GM19455 (cell line): ENCODE measurements at regions not wholly inside any gene's neighbourhood (a gene's known extent, or its start where the extent isn't known, plus 50 kb on each side); places are given as distances from the start of the nearest gene placed in this dataset.

Source experiments
- ATAC-seq: cut with Tn5 transposase; IDR thresholded peaks from one replicate; pipeline ENCODE4 v1.9.1; 2021; ENCODE audit not compliant: unreplicated experiment

DNA sequence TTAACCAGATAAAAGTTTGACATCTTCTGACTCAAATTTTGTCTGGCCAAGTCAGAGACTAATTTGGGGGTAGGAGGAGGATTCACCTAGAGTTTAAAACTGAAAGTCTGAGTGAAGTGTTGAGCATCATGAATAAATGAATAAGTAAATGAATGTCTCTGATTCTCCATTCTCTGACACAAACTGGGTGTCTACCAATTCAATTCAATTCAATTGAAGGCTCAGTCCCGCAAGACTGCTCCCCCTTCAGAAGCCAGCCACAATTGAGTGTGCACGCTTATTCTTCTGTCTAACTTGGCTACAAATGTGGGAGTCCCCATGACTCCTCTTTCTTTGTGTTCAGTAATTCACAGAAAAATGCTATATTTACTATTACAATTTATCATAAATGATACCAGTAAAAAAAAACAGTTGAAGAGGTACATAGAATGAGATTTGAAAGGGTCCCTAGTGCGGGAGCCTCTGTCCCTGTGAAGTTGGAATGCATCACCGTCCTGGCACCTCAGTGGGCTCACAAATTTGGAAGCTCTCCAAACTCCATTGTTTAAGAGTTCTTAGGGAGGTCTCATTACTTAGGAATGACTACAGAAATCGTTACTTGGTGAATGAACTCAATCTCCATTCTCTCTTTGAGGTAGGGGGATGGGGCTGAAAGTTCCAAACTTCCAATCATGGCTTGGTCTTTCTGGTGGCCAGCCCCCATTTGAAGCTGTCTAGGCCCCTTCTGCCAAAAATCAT is 243.7 kb upstream of the PHYHIPL start:
- ATAC-seq, result no peak

DNA sequence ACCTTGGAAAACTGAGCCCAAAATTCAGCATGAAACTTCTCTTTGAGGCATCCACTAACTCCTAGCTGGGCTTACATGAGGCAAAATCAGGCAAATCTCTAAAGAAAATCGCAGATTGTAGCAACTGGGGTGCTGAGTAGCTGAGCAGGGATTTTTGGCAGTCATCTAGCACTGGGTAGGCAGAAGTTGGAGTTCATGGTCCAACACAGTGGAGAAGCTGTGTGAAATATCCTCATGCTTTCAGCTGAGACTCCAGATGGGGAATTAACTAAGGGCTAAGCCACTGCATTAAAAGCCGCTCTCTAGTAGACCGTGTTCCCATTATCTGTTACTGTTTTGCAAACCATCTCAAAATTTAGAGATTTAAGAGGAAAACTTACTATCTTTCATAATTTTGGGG is 240.1 kb upstream of the PHYHIPL start:
- no peak for ATAC-seq

DNA sequence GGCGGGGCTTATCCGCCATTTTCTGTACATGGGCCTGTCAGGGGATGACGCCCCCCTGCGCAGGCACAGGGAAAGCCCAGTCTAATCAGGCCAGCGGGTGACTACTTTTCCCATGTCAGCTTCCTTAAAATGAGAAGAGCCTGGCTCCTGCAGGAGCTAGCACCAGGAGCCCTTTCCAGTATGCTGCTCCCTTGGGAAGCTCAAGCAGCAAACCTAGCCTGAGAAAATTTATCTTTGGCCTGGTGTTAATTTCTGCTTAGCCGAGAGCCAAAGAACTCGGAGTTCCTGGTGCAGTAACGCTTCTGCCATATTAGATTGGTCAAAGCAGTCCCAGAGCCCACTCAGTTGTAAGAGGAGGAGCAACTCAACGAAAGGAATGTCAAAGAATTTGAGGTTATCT is 239.0 kb upstream of the PHYHIPL start:
- ATAC-seq, result no peak

DNA sequence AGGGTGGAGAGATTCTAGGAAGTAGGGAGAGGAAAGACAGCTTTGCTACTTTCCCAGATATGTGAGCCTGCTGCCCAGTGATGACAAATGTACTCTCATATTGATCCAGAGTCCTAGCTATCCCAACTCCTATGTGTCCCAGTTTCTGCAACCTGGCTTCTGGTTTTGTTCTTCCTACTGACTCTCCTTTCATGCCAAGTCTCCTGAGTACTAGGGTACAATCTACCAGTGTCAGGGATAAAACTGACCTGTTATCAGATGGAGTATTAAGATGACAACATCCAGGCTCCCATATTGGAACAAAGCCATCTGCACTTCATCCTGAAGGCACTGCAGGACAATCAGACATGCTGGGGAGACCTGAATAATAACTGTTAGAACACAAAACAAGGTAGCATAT is 233.7 kb upstream of the PHYHIPL start:
- no peak for ATAC-seq

DNA sequence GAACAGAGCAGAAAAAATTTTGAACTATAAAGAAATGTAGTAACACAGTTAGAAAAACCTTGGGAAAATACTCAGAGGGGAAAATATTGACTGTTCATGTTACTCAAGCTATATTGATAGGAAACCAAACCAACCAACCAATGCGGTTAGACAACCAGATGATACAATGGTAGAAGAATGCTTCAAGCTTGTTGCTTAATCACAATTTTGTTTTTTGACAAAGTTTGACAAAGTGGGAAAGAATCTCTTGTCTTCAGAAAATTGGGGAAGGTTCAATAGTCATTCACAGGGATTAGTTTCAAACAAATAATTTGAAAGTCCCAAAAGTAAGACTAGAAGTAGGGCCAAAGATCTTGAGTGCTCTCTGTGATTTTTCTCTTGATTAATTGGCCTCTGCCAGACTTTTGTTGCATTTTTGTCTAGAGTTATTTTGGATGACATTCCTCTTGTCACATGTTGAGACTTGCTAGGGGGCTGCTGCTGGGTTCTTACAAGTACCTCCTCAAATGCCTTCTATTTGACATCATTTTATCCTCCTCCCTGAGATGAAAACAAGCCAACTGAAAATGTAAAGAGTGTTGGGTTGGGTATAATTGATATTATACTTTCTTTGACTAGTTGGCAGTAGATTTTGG is 233.1 kb upstream of the PHYHIPL start:
- ATAC-seq, result no peak

DNA sequence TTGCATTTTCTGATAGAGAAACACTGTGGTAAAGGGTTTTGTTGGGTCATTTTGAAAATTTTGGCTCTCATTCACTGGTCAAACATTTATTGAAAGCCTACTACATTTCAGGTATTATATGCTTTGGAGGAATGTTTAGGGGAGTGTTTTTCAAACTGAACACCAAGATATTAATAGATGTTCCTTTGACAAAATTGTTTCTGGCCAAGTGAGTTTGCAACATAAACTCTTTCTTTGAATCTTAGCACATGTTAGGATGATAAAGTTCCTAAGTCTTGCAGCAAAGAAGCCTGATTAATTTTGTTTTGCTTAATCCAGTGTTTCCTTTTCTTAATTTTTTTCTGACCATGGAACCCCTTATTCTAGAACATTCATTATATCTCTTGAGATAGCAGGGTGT is 232.5 kb upstream of the PHYHIPL start:
- ATAC-seq, result no peak

DNA sequence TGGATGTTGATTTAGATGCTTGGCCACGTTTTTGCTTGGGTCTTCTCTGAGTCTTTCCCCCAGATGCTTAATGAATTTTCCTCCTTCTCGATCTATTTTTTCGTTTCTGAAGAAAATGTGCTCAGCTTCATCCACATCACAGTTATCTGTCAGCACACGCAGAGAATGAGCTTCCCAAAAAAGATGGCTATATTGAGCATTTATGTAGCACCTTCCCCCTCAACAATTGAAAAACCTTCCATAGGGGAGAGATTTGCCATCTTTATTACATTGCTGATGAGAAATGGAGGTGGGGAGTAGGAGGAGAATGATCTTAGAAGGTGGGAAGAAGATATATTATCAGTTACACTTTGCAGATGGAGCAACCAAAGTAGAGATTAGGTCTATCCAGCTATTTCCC is 228.1 kb upstream of the PHYHIPL start:
- ATAC-seq, result no peak

DNA sequence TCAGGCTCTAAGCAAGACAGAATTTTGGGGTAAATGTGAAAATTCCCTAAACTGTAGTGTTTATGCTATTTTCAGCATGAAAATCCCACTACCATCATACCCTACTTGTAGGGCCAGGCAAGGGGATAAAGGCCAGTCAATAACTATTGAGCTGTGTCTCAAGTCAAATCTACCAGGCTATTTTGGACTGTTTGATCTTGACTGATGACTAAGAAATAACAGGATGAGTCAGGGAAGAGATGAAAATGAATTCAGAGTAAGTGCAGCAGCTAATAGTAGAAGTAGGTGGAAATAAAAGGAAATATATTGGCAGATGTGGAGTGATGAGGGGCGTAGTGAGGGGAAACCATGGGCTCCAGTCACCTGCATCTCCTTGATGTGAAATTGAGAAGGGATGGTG is 225.8 kb upstream of the PHYHIPL start:
- ATAC-seq, result no peak

DNA sequence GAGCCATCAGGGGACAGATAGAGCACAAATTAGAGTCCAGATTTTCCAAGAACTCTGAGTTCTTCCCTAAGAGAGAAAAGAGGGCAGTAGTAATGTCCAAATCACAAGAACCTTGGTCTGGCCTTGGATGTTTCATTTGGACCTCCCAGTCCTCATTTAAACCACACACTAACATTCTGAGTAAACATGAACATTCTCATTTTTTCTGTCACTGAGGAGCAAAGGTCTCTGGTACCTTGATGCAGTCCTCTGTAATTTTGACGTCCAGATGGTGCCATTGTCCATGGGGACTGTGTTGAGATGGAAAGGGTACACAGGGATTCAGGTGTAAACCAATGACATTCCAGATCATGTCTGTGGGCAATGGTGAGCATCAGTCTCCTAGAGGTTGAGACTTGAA is 225.4 kb upstream of the PHYHIPL start:
- no peak for ATAC-seq

DNA sequence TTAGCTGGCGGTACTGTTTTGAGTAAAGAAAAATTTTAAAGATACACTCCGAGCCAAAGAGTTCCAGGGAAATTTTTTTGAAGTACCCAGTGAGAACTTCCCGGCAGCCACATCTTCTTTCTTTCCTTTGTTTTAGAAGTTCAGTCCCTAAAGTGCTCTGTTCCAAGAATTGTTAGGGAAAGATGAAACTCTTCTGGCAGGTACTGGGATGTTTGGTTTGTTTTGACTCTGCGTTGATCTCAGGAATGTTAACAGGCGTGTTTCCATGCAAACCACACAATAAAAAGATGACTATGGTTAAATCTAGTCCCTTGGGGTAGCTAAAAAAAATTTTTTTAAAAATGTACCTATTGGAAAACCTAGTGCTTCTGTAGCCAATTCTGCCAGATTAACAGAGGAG is 224.7 kb upstream of the PHYHIPL start:
- ATAC-seq, result no peak

DNA sequence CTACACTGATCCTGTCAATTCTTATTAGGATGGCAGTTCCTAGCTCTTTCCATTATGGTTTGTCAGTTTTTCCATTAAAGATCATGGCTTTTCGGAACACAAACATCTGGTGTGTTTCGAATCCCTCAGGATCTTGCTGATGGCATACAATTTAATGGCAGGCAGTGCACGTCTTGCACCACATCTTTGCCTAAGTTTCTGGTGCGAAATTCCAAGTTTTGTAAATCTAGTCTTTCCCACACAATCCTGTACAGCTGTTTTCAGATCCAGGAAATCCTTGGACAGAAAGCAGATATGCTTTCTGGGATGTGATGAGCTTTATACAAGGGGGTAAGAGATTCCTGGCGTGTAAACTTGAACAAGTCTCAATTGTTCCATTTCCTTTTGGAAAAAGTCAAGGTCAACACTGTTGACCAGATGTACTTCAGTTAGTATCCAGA is 224.3 kb upstream of the PHYHIPL start:
- ATAC-seq, result no peak

DNA sequence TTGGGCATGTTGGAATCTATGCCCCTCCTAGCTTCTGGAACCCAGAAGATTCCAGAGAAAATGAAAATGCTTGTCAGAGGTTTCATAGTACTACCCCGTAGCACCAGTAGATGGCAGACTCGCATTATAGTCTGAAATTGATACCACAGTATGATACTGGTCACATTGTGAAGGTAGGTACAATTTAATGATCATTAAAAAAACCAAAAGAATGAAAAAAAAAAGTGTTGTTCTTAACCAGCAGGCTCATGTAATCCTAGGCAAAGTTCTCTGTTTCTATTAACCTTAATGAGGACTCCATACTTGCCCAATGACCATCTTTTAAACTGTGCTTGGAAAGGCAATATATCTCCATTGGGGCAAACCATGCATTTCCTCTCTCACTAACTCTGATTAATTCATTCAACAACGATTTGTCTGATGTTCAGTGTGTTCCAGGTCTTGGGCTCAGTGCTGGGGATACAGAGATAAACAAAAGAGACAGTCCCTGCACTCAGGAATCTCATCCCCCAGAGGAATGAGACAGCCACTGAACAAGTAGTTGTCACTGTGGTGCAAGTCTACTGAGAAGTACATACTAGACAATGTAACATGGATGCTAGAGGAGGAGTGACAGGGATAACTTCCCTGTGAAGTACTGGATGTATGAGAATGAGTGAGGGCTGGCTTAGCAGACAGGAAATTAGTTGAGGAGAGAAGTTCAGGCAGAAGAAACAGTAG is 223.5 kb upstream of the PHYHIPL start:
- no peak for ATAC-seq

DNA sequence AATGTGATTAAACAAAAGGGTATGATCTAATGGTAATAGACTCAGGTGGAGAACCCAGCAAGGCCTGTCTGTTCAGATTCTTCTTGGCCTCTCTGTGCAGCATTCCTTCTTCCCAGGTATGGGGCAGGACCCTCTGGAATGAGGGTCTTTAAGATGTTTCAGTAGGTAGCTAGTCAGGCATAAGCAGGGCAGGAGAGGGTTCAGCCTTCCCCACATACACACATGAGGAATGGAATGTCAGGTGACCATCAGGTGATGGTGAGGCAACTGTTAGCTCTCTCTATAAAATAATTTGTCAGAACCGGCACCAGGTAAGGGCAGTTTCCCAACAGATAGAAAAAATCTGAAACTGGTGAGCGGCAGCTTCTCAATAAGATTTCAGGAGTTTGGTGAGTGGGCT is 222.3 kb upstream of the PHYHIPL start:
- ATAC-seq, result no peak

DNA sequence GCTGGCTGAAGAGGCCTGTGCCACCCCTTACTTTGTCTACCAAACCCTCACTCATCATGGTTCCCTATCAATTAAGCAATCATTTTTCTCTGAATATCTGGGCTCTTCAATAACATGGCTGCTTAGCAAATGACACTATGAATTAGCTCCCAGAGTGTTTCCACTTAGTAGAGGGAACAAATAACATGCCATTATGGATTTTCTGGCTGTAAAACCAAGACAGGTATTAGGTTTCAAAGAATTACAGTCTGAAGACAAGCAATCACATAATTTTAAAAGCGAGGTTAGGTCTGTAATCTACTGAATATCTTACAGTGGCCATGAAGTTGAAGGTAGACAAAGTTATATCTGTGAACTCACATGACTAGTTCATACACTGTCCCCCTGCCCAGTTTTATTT is 220.8 kb upstream of the PHYHIPL start:
- no peak for ATAC-seq

DNA sequence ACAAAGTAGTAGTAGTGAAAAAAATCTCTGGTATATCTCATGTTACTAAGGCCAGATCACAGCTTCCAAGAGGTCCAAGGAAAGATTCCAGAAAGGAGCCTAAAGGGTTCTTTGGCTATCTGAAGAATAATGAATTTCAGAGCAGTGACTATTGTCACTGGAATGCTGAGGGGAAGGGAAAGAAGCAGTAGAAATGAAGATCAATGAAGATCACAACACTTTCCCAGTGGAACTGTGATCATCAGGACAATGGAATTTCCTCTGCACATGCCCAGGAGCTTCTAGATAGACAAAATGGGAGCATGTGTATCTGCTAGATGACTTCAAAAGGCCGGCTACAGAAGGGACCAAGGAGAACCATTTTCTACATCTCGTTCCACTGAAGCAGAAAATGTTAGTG is 219.5 kb upstream of the PHYHIPL start:
- no peak for ATAC-seq

DNA sequence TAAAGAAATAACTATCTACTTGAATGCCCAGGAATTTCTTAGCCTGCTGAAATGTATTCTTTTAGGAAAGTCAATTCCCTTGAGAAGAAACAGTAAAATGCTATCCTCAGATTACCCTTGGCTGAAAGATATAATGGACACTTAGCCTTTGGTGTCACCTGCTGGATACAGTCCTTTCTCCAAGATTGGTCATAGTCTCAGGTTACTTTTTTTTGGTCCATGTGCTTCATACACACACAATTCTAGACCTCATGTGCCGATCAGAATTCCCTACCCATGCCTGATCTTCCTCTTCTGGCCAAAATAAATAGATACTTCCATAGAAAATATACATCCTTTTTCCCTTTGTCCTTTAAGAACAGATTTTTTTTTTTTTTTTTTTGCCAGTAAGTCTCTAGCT is 218.9 kb upstream of the PHYHIPL start:
- ATAC-seq, result no peak

DNA sequence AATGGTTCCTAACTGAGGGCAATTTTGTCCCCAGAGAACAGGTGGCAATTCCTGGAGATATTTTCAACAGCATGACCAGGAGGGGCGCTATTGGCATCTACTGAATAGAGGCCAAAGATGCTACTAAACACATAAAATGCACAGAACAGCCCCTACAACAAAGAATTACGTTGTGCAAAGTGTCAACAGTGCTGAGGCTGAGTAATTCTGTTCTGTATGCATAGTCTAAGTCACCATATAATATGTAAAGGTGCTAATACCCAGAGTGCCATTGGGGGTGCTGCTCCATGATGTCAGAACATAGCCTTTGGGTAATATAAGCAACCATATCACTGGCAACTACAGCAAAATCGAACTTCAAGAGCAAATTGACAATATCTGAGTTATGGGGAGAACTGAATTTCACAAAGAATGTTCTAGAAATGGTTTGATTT is 213.3 kb upstream of the PHYHIPL start:
- no peak for ATAC-seq

DNA sequence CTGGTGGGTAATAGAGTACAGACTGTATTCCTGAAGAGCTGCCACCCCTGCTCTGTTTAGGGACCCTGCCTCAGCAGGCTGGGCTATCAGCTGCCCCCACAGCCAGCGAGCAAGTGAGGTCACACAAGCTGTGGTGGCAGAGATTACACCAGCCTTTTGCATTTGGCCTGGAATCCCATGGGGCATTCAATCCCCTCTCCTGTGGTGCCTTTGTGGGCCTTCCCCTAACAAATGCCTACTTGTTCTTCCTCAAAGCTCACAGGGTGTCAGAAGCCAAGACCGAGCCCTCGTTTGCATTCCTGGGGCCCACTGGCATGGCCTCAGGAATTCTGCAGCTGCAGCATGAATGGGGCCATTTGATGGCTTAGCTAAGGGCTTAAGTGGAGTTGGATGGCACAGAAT is 212.7 kb upstream of the PHYHIPL start:
- ATAC-seq, result no peak

DNA sequence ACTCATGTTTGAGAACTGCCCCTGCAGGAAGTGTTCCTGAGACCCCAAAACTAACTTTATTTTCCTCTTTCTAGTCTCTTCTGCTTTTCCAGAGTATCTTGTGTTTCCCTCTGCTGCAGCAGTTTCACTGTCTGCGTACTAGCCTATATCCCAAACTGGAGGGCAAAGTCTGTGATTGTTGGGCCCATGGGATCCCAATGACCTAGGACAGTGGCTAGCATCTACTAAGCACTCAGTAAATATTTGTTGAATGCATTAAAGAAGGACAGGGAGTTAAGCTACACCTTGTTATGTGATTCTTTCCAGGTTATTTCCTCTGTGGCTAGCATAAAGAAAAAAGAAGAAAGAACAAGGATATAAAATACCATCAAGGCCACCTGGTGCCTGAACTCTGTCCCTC is 210.6 kb upstream of the PHYHIPL start:
- ATAC-seq, result no peak

DNA sequence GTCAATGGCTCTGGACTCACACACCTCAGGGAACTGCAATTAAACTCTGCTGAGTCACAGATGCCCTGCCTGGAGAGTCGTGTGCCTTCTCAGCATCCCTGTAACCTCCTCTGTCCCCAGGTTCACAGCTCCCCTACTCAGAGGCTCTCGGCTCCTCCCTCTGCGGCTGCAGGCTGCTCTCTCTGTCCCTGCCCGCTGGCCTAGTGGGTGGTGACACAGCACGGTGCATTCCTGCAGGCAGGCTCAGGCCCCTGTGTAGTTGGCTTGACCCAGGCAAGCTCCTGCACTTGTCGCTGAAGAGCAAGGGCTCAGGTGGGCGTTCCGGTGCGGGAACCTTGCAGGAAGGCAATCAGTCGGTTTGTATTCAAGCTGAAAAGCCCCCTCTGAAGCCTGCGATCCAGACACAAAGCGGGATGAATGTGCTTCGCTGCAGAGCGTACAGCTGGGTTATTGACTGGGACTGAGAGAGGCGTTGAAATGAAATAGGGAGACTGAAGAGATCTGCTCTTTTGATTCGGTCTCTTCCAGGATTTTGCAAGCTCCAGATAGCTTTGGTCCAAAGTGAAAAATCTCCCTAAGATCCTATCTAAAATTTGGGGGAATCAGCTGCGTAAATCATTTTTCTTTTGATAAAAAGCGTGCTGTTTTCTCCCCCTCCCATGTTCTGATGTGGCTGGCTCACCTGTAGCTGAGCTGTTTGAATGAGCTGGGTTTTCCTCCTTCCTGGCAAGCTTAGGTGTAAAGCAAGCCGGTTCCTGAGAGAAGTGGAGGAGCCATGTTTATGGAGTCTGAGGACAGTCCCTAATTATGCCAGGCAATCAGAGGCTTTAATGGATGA is 208.7 kb upstream of the PHYHIPL start:
- ATAC-seq, result no peak

DNA sequence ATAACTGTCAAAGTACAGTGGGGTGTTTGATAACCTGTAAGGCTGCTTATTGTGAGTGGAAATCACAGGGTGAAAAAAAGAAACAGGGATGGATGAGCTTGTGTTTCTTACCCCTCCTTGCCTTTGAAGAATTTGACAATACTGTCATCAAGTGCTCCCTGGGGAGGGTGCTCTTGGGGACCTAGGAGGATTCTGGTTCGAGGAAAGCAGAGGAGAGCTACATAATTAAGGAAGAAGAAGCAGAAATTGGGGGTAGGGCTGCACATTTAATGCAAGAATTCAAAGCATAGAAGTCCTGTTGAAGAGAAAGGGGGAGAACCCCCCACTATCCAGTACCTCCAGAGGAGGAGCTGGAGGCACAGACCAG is 208.1 kb upstream of the PHYHIPL start:
- ATAC-seq, result no peak
